BE2C (cell line): ENCODE measurements at regions not wholly inside any gene's neighbourhood (a gene's known extent, or its start where the extent isn't known, plus 50 kb on each side); places are given as distances from the start of the nearest gene placed in this dataset.

Experiments
- DNase-seq: peaks from one replicate; pipeline ENCODE4 v3.0.0-alpha.2; 2020
- H3K27me3 ChIP-seq: fragments of 250-450 bp; sonication (Bioruptor Pico); 2 replicates; pipeline ENCODE4 v1.5.1; 2020; ENCODE audit warnings: mild to moderate bottlenecking
- H3K36me3 ChIP-seq: fragments of 250-450 bp; sonication (Bioruptor Pico); 2 replicates; pipeline ENCODE4 v1.5.1; 2020; ENCODE audit warnings: mild to moderate bottlenecking
- H3K4me1 ChIP-seq: fragments of 250-450 bp; sonication (Bioruptor Pico); 2 replicates; pipeline ENCODE4 v1.5.1; 2020
- H3K4me3 ChIP-seq: 2 replicates; pipeline ENCODE4 v1.5.1; 2011; ENCODE audit warnings: low read depth, low read length
- H3K9me3 ChIP-seq: fragments of 250-450 bp; sonication (Bioruptor Pico); 2 replicates; pipeline ENCODE4 v1.5.1; 2020
- CTCF ChIP-seq: IDR thresholded peaks from 2 replicates; pipeline ENCODE4 v1.5.1; 2012; ENCODE audit warnings: mild to moderate bottlenecking, low read depth, low read length

- Histone ChIP-seq H3K27me3 (no peaks in the 10 kb centered on the region), H3K9me3 (no peaks in the 10 kb centered on the region), H3K36me3 (no peaks in the 10 kb centered on the region), H3K4me1 (no peaks in the 10 kb centered on the region), H3K4me3 (no peak overlapping the region)
- no peak for TF ChIP-seq CTCF
- DNase-seq, result peak; percentile 19
Observed at GRCh38 chr7:142420554-142421362, 162.9 kb upstream of the PRSS58 start.

- no peak for DNase-seq
- TF ChIP-seq CTCF, result no peak
- Histone ChIP-seq H3K36me3 (no peaks in the 10 kb centered on the region), H3K27me3 (no peaks in the 10 kb centered on the region), H3K9me3 (no peaks in the 10 kb centered on the region), H3K4me3 (no peak overlapping the region), H3K4me1 (no peaks in the 10 kb centered on the region)
Observed at GRCh38 chr7:142418326-142418725, 160.5 kb upstream of the PRSS58 start.

GRCh38 chr7:142414915-142415314 lies 157.1 kb upstream of the PRSS58 start:
- no peak overlapping the region for H3K4me3 ChIP-seq

GRCh38 chr7:142414135-142414534 lies 156.3 kb upstream of the PRSS58 start:
- TF ChIP-seq CTCF, result no peak

More at GRCh38 chr7:142414915-142415314, 157.1 kb upstream of the PRSS58 start:
- Histone ChIP-seq H3K9me3 (no peaks in the 10 kb centered on the region), H3K36me3 (no peaks in the 10 kb centered on the region), H3K4me1 (no peaks in the 10 kb centered on the region), H3K27me3 (no peaks in the 10 kb centered on the region)
- no peak for DNase-seq
- no peak for TF ChIP-seq CTCF

GRCh38 chr7:142413280-142414000 lies 155.6 kb upstream of the PRSS58 start:
- no peak for DNase-seq
- Histone ChIP-seq H3K4me3 (no peak overlapping the region), H3K4me1 (no peaks in the 10 kb centered on the region), H3K9me3 (no peaks in the 10 kb centered on the region), H3K36me3 (no peaks in the 10 kb centered on the region), H3K27me3 (no peaks in the 10 kb centered on the region)
- TF ChIP-seq CTCF, result no peak

More at GRCh38 chr7:142414135-142414534, 156.3 kb upstream of the PRSS58 start:
- Histone ChIP-seq H3K27me3 (no peaks in the 10 kb centered on the region), H3K36me3 (no peaks in the 10 kb centered on the region), H3K4me3 (no peak overlapping the region), H3K9me3 (no peaks in the 10 kb centered on the region), H3K4me1 (no peaks in the 10 kb centered on the region)
- no peak for DNase-seq
